Keratinocyte (primary cell): ENCODE measurements at regions not wholly inside any gene's neighbourhood (a gene's known extent, or its start where the extent isn't known, plus 50 kb on each side); places are given as distances from the start of the nearest gene placed in this dataset.

ENCODE experiments used
- DNase-seq: peaks from one replicate; pipeline ENCODE4 v3.0.0-alpha.2; 2011; ENCODE audit warnings: low read depth, missing footprints, low spot score
- FAIRE-seq: peaks from 2 replicates; lab custom pipeline; 2011; peaks lifted over from hg19 to GRCh38; lab: Jason Lieb, UNC
- H2AFZ ChIP-seq: 2 replicates; pipeline ENCODE4 v1.6.0; 2012; ENCODE audit warnings: low read length, control low read depth, inconsistent platforms; ENCODE audit not compliant: control insufficient read depth
- H3K27ac ChIP-seq: 2 replicates; pipeline ENCODE4 v1.5.1; 2011; ENCODE audit warnings: low read length; ENCODE audit not compliant: control insufficient read depth, insufficient read depth
- H3K27me3 ChIP-seq: 3 replicates; pipeline ENCODE4 v1.6.0; 2011; ENCODE audit warnings: low read length; ENCODE audit not compliant: control insufficient read depth, insufficient read depth; ENCODE audit errors: extremely low read depth
- H3K36me3 ChIP-seq, 2 experiments: 2 replicates in 1 of 2; 3 replicates in 1 of 2; pipeline ENCODE4 v1.5.1; 2011; ENCODE audit warnings: low read length in 2 of 2, mild to moderate bottlenecking in 1 of 2; ENCODE audit not compliant: control insufficient read depth in 2 of 2, insufficient read depth in 2 of 2; ENCODE audit errors: extremely low read depth in 1 of 2
- H3K4me1 ChIP-seq: 3 replicates; pipeline ENCODE4 v1.5.1; 2011; ENCODE audit warnings: low read length; ENCODE audit not compliant: control insufficient read depth, insufficient read depth; ENCODE audit errors: extremely low read depth
- H3K4me2 ChIP-seq: 3 replicates; pipeline ENCODE4 v1.6.0; 2011; ENCODE audit warnings: low read depth, low read length; ENCODE audit not compliant: control insufficient read depth, insufficient read depth; ENCODE audit errors: extremely low read depth
- H3K4me3 ChIP-seq, 3 experiments: fragments of 200-600 bp in 1 of 3; sonication (generic) in 1 of 3; 2 replicates in 2 of 3; 3 replicates in 1 of 3; pipeline ENCODE4 v1.5.1; 2011 to 2016; ENCODE audit warnings: low read length in 3 of 3, mild to moderate bottlenecking in 3 of 3, control low read depth in 2 of 3, inconsistent platforms in 1 of 3, low read depth in 1 of 3, mixed read lengths in 1 of 3, mixed run types in 1 of 3, moderate library complexity in 1 of 3; ENCODE audit not compliant: control insufficient read depth in 2 of 3, insufficient read depth in 2 of 3; ENCODE audit errors: extremely low read depth in 1 of 3
- H3K79me2 ChIP-seq: 2 replicates; pipeline ENCODE4 v1.6.0; 2012; ENCODE audit warnings: low read length; ENCODE audit not compliant: control insufficient read depth, insufficient read depth
- H3K9ac ChIP-seq: 3 replicates; pipeline ENCODE4 v1.6.0; 2011; ENCODE audit warnings: low read length; ENCODE audit not compliant: control insufficient read depth, insufficient read depth; ENCODE audit errors: extremely low read depth
- H3K9me1 ChIP-seq: 3 replicates; pipeline ENCODE4 v1.6.0; 2011; ENCODE audit warnings: low read length; ENCODE audit not compliant: control insufficient read depth, insufficient read depth; ENCODE audit errors: extremely low read depth
- H3K9me3 ChIP-seq: 2 replicates; pipeline ENCODE4 v1.5.1; 2012; ENCODE audit warnings: low read depth, low read length; ENCODE audit not compliant: control insufficient read depth
- H4K20me1 ChIP-seq: 3 replicates; pipeline ENCODE4 v1.6.0; 2011; ENCODE audit warnings: low read length; ENCODE audit not compliant: control insufficient read depth, insufficient read depth; ENCODE audit errors: extremely low read depth
- CTCF ChIP-seq, 3 experiments: IDR thresholded peaks in 1 of 3; conservative IDR thresholded peaks in 1 of 3; optimal IDR thresholded peaks in 1 of 3; 2 replicates in 2 of 3; 3 replicates in 1 of 3; pipeline versions ENCODE3 to v1.5.1; 2011; ENCODE audit warnings: low read length in 3 of 3, mild to moderate bottlenecking in 3 of 3, moderate library complexity in 2 of 3, control low read depth in 1 of 3, inconsistent platforms in 1 of 3; ENCODE audit not compliant: insufficient read depth in 2 of 3; ENCODE audit errors: extremely low read depth in 1 of 3
- EZH2 ChIP-seq: IDR thresholded peaks from one replicate; pipeline ENCODE4 v1.6.1; 2012; ENCODE audit warnings: inconsistent platforms, mild to moderate bottlenecking, low read length, moderate library complexity
- dilution Hi-C: fragments of 300-500 bp; cut with MboI; formaldehyde crosslinking; loops from one replicate; pipeline ENCODE4 v1.7.0; 2020; ENCODE audit warnings: low sequenced_read_pairs; ENCODE audit not compliant: extremely low pct_ligation_motif_present

DNA sequence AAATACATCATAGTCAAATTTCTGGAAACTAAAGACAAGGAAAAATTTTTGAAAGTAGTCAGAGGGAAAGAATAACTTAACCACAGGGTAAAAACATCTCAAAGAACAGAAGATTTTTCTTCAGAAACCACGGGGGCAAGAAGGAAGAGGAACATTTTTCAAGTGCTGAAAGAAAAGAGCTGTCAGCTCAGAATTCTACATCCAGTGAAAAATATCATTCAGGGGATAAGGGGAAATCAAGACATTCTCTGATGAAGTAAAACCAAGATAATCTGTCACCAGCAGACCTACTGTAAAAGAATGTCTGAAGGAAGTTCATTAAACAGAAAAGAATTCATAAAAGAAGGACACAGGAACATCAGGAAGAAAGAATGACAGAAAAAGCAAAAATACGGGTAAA lies 111.2 kb upstream of the TMEM72 start:
- FAIRE-seq (no peak), DNase-seq (no peak)
- Histone ChIP-seq H3K36me3 (no peaks in the 10 kb centered on the region), H3K27ac (no peak overlapping the region), H3K4me2 (no peak overlapping the region), H2AFZ (no peak overlapping the region), H3K4me3 (no peak overlapping the region), H4K20me1 (no peaks in the 10 kb centered on the region), H3K9me1 (no peaks in the 10 kb centered on the region), H3K9me3 (no peaks in the 10 kb centered on the region), H3K4me1 (no peaks in the 10 kb centered on the region), H3K27me3 (no peaks in the 10 kb centered on the region), H3K79me2 (no peaks in the 10 kb centered on the region), H3K9ac (no peak overlapping the region)
- TF ChIP-seq EZH2 (no peak), CTCF (optimal IDR thresholded peaks at IDR 0.05 in 1 of 3, IDR thresholded peaks at IDR 0.05 in 1 of 3, conservative IDR thresholded peaks at IDR 0.05 in 1 of 3; ENCODE audit: extremely low read depth in 1 of 3, insufficient read depth in 2 of 3, low read length in 3 of 3) (no peak)
- dilution Hi-C loops: no loop called here

GRCh38 chr10:44801383-44802327 lies 109.5 kb upstream of the TMEM72 start:
- dilution Hi-C loops: no loop called here
- no peak overlapping the region for H2AFZ ChIP-seq

More at GRCh38 chr10:44801383-44802327, 109.5 kb upstream of the TMEM72 start:
- FAIRE-seq (no peak), DNase-seq (no peak)
- H3K79me2 ChIP-seq: no peaks in the 10 kb centered on the region
- H3K4me2 ChIP-seq: no peak overlapping the region
- no peaks in the 10 kb centered on the region for H3K36me3 ChIP-seq
- H3K9me3 ChIP-seq: no peaks in the 10 kb centered on the region
- H3K27ac ChIP-seq: no peak overlapping the region
- H3K9ac ChIP-seq: no peak overlapping the region
- H3K9me1 ChIP-seq: no peaks in the 10 kb centered on the region
- no peaks in the 10 kb centered on the region for H3K4me1 ChIP-seq
- H4K20me1 ChIP-seq: no peaks in the 10 kb centered on the region
- no peak for TF ChIP-seq CTCF (optimal IDR thresholded peaks at IDR 0.05 in 1 of 3, IDR thresholded peaks at IDR 0.05 in 1 of 3, conservative IDR thresholded peaks at IDR 0.05 in 1 of 3; ENCODE audit: extremely low read depth in 1 of 3, insufficient read depth in 2 of 3, low read length in 3 of 3)
- TF ChIP-seq EZH2: no peak
- no peak overlapping the region for H3K4me3 ChIP-seq
- no peaks in the 10 kb centered on the region for H3K27me3 ChIP-seq
